ENCODE measurements at regions not wholly inside any gene's neighbourhood (a gene's known extent, or its start where the extent isn't known, plus 50 kb on each side); places are given as distances from the start of the nearest gene placed in this dataset.

DNA sequence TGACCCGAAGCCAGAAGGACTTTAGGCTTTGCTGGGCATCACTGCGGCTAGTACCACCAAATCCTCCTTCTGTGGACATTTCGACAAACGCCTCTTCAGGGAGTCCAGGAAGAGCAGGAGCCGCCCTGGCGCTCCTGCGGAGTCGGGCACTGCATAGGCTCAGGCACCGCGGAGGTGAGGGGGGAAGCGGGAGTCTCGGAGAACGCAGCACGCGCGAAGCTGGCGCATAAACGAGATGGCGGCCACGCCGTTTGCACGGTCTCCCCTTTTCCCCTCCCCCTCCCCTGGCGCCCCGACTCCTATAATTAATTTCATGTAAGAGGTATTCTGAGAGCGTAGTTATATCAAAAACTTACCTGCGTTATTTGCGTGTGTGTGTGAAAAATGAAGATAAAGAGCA, 137.8 kb upstream of the GAS1 start:
- DNase-seq (ENCODE audit: low read depth in 2 of 2) = no peak

DNA sequence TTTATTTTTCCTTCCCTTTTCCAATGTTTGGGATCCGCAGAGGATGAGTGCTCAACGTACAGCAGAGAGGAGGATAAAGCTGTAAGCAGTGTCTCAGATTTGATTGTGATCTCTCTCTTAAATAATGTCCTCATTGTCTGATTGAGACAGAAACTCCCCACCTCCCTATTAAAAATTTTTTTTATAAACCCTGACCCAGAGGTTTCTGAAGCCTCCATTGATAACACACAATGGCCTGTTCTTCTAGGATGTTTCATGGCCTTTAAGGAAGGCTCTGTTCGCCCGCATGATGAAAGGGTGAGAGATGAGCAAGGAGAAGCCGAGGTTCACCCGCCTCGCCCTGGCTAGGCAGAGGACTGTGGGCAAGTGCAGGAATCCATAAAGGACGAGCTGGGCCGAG, 138.2 kb upstream of the GAS1 start:
- DNase-seq (ENCODE audit: low read depth in 2 of 2) = no peak

DNA sequence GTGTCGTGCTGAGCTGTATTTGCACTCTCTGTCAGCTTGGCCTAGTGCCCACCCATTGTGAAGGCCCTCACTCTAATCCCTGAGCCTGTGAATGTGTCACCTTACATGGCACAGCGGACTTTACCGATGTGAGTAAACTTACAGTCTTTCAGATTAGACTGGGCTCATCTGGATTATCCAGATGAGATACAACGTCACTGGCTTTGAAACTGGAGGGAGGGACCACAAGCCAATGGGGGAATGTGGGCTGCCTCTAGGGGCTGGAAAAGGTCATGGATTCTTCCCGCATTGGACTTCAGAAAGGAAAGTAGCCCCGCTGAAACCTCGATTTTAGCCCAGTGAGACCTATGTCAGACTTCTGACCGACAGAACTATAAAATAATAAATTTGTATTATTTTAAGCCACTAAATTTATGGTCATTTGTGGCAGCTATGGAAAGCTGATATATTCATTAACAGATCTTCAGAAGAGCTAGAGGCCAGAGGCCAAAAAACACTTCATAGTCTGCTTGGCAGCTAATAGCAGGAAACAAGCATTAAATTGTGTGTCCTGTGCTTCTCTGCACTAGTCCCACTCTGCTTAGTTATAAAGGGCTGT, 139.0 kb upstream of the GAS1 start:
- DNase-seq (ENCODE audit: low read depth in 2 of 2) = no peak

DNA sequence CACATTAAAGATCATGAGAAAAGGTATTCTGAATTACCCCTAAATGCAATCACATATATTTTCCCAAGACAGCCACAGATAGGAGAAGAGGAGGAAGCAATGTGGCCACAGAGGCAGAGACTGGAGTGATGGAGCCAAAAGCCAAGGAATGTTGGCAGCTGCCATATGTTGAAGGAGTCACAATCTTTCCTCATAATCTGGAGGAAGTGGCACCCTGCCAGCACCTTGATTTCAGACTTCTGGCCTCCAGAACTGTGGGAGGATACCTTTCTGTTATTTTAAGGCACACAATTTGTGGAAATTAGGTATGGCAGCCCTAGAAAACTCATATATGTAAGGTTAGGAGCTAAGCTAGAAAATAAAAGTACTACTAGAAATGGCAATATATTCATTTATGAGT, 139.9 kb upstream of the GAS1 start:
- DNase-seq (ENCODE audit: low read depth in 2 of 2) = no peak

DNA sequence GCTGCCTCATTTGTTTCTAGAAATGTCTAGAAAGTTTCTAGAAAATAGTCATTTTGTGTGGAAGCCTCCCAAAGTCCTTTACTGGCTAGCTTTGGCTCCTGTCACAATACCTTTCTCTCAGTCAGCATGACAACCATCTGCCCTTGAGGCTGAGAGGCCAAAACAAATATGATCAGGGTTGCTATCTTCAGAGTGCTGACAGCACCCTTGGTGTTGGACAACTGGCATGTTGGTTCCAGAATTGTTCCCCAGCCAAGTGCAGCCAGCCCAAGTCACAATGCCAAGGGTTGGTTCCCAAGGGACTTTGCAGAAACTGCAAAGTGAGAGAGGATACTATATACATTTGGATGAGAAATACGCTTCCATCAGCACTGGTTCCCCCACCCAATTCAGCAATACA, 140.9 kb upstream of the GAS1 start:
- DNase-seq (ENCODE audit: low read depth in 2 of 2) = no peak

DNA sequence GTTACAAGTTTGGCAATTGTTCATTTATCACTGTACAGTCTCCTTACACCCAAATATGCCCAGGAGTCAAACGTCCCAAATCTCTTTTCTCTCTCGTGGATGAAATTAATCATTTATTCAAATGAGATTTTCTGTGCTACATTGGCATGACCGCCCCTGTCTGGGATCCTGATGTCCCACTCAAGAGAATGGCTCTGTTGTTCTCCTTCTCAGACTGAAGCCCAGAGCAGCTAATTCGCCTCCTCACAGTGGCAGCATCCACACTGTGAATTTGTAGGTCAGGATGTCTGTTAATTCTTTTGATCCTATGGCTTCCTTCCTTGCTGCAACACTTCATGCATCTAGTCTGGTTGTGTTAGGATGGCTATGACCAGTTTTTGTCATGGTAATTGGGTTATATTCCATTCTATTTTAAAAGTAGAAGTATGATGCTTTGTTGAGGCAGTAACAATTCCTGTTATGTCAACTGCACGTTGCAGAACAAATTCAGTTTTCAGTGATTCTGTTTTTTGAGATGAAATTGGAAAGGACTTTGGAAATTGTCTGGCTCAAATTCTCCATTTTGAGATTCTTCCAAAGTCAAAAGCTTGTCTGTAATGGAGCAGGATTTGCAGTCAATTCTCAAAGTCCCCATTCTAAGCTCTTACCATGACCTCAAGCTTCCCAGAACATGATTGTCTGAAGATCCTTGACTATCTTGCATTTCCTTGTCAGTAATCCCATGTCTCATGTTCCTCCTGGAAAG, 141.5 kb upstream of the GAS1 start:
- no peak for DNase-seq (ENCODE audit: low read depth in 2 of 2)

DNA sequence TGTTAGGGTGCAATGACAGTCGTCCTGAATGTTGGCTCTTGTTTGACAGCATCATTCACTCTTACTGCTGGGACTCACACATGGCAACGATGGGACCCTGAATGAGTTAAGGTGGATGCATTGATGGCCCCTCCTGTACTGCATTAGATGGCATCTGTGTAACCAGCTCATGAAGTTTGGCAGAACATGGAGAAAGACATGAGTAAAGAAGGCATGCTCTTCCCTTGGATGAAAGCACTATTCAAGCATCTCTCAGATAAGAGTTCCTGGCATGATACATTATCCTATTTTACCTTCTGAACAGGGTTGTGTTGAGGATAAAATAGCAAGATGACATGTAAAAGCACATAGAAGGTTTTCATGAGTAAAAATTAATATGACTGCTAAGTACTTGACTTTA, 142.2 kb upstream of the GAS1 start:
- no peak for DNase-seq (ENCODE audit: low read depth in 2 of 2)

DNA sequence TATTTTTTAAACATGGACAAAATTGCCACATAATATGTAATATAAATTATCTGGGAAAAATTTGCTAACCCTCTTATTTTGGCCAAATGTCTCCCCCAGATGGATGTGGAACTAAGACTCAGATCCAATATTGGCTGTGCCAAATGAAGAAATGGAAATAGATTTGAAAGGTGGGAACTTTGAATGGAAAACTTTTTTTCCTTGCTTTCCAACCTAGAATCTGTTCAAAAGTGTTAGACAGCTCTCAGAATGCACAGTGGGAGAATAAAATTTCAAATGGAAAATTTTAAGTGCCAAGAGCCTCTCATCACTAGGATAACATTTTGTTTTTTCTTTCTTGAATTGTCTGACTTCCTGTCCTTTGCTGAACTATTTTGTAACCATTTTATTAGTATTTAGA, 142.6 kb upstream of the GAS1 start:
- no peak for DNase-seq (ENCODE audit: low read depth in 2 of 2)

DNA sequence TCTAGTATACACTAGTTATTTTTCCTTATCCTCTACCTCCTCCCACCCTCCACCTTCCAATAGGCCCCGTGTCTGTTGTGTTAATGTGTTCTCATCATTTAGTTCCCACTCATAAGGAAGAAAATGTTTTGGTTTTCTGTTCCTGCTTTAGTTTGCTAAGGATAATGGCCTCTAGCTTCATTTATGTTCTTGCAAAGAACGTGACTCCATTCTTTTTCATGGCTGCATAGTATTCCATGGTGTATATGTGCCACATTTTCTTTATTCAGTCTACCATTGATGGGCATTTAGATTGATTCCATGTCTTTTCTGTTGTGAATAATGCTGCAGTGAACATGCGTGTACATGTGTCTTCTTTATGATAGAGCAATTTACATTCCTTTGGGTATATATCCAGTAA, 146.5 kb upstream of the GAS1 start:
- DNase-seq (ENCODE audit: low read depth in 2 of 2) = no peak

DNA sequence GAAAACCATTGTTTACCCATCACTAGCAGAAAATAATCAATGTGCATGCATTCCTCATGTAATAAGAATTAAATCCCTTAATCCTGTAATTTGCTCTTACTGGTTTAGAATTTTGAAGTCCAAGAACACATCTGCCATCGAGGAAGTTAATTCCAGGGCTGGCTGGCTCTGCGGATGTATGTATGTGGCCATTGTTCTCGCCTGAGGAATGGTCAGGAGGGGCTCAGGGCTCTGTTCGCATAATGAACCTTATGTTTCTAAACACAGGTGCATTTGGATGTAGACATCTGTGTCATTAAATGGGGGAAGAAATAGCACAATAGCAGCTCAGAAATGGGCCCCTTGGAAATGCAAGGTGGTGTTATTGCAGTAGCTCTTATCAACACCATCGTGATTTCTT, 148.6 kb upstream of the GAS1 start:
- DNase-seq (ENCODE audit: low read depth in 2 of 2) = no peak

DNA sequence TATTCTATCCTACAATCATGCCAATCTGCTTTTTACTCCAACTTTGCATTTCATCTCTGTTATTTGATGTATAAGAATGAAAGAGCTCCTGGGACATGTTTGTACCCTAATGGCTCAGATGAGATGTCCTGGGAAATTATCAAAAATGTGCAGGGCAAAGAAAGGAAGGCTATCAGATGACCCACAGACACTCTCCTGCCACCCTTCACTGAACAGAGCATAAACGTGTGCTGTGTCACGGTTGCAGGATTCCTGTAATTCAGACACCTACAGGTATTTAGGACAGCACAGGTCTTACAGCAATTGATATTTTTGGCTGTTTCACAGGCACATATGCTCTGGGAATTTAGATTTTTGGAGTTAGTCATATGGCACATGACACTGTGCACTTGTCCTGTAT, 149.2 kb upstream of the GAS1 start:
- DNase-seq (ENCODE audit: low read depth in 2 of 2) = no peak

DNA sequence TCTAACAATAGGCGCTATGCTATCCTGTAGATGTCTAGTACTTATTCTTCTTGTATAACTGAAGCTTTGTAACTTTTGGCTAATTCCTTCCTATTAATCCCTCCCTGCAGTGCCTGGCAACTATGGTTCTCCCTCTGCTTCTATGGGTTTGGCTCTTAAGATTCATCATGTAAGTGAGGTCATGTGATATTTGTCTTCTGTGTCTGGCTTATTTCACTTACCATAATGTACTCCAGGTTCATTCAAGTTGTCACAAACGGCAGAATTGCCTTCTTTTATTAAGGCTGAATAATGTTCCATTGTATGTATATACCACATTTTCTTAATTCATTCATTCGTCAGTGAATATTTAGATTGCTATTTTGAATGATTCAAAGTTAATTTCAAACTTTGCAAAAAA, 149.9 kb upstream of the GAS1 start:
- DNase-seq (ENCODE audit: low read depth in 2 of 2) = no peak

DNA sequence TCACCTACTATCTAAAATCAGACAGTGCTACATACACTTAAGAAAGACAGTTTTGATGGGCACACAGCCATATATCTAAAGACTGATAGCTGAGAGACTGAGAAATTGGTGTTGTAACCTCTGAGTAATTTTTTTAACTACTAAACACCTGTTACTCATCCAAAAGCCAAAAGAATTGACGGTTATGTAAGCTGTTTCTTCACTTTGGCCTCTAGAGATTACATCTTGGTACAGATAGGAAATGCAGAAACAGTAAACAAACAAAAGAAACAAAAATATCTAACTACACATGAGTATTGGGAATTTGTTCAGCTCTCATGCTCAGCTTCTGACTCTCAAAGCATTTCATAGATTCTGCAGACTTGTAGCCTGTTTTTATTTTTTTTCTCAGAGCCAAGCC, 152.1 kb upstream of the GAS1 start:
- DNase-seq (ENCODE audit: low read depth in 2 of 2) = no peak

DNA sequence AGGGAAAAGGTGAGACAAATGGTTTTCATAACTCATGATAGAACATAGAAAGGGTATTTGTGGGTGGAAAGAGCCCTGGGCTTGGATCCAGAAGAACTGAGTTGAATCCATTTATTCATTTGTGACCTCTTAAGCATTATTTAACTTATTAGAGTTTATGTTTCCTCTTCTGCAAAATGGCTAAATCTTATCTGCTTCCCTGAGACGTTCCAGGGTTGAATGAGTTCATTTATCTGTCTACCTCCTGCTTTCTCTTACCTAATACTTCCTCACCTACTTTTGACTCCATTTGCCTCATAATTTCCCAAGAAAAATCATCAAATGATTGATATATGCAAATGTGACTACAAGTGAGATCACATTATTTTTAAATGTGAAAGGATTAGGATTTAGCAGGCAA, 152.7 kb upstream of the GAS1 start:
- DNase-seq (ENCODE audit: low read depth in 2 of 2) = no peak

DNA sequence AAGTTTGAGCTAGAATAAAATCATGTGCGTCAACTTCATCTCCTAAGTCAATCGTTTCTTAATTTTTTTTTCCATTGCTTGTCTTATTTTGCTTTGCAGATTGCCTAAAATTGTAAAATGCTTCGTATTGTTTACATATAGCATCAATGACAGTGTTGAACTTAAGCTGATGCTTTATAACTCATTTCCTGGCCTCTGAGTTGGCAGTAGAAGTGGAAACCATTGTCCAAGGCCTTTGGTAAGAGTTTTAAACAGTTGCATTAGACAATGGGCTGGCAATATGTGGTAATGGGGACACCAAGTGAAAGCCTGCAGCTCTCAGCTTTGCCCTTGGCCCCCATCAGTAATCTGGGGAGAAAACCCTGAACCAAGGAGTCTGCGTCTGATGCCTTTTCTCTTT, 154.8 kb upstream of the GAS1 start:
- no peak for DNase-seq (ENCODE audit: low read depth in 2 of 2)

DNA sequence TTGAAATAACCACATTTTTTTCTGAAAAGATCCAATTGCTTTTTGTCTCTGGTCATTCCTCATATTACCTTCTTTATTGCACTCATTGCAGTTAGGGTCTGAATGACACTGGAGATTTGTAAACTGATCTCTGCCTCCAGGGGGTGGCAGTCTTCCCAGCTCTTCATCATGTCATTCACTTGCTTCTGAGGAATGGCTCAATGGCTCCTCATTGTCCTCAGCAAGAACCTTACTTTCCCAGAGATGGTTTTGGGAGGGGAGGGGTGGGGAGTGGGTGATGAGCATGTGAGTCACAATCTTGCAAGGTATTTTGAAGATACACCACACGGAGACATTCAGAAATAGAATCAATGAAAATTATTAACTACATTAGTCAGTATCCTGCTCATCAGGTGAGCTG, 159.8 kb upstream of the GAS1 start:
- DNase-seq (ENCODE audit: low read depth in 2 of 2) = no peak

DNA sequence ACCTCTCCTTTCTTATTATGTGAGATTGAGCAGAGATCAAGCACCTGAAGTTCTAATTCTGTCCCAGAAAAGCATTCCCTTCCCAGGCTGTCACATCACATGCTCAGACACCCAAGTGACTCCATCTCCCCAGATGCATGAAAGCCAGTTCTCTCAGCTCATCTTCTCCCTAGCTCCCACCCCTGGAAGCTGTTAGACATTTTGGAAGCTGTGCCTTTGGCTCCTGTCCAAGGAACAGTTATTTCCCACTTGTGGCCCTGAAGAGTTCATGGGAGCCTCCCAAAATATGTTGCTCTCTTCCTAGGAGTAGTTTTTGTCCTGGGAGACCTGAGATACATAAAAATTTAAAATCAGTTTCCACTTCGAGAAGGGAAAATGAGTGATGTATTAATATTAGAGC, 161.4 kb upstream of the GAS1 start:
- DNase-seq (ENCODE audit: low read depth in 2 of 2) = no peak

DNA sequence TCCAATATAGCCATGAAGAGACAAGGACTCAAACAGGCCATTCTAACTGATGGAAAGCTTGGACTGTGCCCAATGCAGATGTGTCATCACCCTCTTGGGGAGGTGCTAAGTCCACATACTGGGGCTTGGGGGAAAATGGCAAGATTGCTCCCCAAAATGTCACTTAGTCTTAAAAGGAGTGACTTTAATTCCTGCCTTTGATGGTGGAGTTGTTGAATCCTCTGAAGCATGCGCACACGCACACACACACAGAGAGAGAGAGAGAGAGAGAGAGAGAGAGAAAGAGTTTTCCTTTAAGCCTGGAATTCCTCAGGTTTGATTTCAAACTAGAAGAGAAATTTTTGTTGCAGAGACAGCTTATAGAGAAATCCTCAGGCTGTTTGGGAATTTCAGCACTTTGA, 161.9 kb upstream of the GAS1 start:
- DNase-seq (ENCODE audit: low read depth in 2 of 2) = no peak

DNA sequence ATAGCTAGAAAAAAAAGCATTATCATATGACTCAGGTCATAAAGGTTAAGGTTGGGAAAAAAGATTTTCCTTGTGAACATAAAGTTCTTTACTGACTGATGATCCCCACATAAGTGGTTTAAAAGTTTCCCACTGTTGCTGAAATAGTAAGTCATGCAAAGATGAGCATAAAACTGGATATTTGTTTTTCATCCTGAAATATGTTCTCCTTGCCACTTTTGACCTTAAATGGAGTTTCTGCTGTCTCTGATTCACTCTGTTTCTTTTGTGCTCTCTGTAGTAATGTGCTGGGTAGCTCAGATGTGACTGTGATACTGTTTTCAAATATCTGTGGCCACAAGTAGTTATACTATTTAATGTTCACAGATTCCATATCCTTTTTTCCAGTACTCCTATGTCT, 162.5 kb upstream of the GAS1 start:
- DNase-seq (ENCODE audit: low read depth in 2 of 2) = no peak

DNA sequence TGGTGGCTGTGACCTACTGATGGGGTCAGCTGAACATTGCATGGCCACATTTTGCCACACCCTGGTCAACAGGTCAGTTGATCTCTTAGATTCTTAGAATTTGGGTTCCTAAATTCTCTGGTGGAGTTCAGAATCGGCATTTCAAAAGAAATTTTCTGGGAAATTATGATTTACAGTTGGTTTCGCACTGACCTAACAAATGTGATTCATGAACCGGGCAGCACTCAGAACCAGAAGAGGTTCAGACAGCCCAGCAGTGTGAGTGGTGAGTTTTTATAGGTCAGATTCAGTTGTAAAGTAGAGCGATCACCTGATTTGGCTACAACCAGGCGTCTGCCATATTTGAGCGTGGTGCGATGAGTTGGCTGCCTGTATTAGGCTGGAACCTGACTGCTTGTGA, 163.7 kb upstream of the GAS1 start:
- no peak for DNase-seq (ENCODE audit: low read depth in 2 of 2)

DNA sequence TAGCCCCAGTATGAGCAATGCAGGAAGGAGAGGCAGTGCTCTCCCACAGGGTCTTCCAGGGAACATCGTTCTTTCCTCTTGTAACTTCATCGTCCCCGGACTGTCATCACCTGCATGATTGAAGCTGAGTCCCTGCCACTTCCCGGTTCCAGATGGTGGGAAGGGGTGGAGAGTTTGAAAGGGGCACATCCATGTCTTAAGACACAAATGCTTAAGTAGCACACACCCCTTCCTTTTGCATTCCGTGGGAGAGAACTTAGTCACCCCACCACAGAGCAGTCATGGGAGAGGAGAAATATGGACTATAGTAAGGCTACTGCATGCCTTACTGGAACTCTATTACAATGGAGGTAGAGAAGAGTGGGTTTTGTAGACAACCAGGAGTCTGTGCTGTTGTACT, 165.3 kb upstream of the GAS1 start:
- no peak for DNase-seq (ENCODE audit: low read depth in 2 of 2)

DNA sequence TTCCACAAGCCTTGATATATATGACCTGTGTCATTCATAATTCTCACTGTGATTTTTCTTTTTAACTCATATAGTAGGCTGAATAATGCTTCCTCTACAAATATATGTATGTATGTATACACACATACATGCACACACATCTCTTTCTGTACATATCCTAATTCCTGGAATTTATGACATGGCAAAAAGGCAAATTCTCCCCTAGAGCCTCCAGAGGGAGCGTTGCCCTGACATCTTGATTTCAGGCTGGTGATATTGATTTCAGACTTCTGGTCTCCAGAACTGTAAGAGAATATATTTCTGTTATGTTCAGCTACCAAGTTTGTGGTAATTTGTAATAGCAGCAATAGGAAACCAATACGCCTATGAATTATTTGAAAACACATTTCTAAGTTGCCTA, 166.6 kb upstream of the GAS1 start:
- DNase-seq (ENCODE audit: low read depth in 2 of 2) = no peak

DNA sequence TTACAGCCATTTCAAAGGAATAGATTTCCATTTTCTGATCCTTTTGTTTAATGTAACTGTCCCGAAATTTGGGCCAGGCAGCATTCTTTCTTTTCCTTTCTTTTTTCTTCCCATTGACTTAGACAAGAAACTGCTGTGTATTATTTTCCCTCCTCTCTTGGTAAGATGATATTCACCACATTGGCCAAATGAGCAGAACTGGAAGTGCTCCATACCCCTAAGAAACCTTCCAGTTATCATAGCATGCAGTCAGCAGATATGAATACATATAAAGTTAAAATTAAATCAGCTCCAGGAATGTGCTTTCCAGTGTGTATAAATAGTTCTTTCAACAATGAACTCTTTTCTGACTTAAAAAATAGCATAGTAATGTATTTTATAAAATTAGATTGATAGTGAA, 168.5 kb upstream of the GAS1 start:
- DNase-seq (ENCODE audit: low read depth in 2 of 2) = no peak

DNA sequence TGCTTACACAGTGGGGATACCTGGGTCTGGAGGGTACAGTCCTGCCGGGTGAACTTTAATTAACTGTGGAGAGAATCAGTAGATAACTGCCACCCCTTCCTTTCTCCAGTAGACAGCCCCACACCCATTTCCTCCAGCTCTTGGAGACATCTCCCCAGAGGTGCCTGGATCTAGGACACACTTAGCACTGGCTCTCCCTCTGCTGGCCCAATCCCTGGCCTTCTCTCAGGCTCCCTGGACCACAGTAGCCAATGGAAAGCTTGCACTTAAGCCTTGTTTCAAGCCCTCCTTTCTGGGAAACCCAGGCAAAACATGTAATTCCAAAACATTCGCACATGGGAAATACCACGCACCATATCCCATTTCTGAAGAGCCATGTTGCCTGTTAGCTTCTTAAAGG, 169.2 kb upstream of the GAS1 start:
- DNase-seq (ENCODE audit: low read depth in 2 of 2) = no peak

All from stimulated activated CD4-positive, alpha-beta T cell treated with anti-CD3 and anti-CD28 coated beads, Interleukin-4, amount 100 ng/mL, for 48 hours (primary cell).